Embryonic facial prominence (tissue), 1 donor: ENCODE measurements at regions not wholly inside any gene's neighbourhood (a gene's known extent, or its start where the extent isn't known, plus 50 kb on each side); places are given as distances from the start of the nearest gene placed in this dataset.

ENCODE experiments used
- DNase-seq: peaks from one replicate; pipeline ENCODE4 v3.0.0-alpha.2; 2016; ENCODE audit errors: extremely low spot score

DNA sequence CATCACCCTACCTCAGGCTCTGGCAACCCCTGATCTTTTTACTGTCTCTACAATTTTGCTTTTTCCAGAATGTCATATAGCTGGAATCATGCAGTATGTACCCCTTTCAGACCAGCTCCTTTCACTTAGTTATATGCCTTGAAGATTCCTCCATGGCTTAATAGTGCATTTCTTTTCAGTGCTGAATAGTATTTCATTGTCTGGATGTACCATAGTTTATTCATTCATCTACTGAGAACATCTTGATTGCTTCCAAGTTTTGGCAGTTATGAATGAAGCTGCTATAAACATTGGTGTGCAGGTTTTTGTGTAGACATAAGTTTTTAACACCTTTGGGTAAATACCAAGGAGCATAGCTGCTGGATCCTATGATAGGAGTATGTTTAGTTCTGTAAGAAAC lies 50.8 kb upstream of the ANP32A start:
- no peak for DNase-seq

DNA sequence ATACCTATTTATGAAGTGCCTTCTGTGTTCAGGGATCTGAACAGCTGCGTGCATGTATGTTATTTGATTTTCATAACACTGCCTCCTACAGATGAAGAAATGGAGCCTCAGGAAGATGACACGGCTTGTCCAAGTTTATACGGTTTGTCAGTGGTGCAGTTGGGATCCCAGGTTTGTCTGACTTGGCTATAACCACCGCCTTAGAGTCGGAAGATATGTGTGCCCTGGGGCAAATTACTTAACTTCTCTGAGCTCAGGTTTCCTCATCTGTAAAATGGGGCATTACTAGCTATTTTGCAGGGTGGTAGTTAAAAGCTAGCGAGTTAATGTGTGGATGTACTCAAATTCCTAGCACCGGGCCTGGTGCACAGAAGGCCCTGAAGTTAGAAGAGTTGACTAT lies 54.1 kb upstream of the ANP32A start:
- DNase-seq: no peak

DNA sequence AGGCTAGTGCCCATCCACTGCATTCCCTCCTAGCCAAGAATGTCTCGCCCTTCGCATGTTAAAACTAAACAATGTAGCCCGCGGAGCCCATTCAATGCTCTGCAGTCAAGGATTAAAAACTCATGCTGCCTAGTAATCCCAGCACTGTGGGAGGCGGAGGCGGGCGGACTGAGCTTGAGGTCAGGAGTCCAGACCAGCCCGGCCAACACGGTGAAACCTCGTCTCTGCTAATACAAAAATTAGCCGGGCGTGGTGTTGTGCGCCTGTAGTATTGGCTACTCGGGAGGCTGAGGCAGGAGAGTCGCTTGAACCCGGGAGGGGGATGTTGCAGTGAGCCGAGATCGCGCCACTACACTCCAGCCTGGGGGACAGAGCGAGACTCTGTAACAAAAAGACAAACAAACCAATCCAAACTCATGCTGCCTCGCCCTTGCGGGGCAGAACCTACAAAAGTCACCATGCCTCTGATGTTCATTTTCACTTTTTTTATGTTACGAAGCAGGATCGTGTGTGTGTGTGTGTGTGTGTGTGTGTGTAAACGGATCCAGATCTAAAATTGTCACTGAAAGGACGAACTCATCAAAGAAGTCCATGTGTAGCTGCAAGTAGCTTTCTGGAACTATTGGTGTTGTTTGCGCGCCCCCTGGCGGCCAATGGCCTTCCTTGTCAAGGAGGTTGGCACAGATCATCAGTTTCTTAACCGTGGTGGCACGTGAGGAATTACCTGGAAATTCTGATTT lies 54.8 kb upstream of the SPESP1 start:
- DNase-seq: peak; percentile 87

DNA sequence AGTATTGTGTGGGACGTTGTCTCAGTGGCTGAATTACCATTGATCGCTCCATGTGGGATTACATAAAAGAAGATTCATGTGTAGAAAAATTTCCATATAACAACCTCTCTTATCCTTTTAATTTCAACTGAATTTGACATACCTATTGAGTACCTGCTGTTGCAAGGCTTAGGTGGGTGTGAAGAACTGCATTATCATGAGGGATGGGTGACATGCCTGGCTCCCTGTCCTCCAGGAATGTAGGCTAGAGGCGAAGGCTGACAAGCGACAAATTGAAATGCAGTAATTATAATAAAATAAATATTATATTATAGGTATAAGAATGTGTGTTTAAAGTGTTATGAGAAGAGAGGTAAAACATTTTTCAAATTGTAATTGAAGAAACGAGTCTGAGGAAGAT lies 52.7 kb upstream of the SPESP1 start:
- no peak for DNase-seq

DNA sequence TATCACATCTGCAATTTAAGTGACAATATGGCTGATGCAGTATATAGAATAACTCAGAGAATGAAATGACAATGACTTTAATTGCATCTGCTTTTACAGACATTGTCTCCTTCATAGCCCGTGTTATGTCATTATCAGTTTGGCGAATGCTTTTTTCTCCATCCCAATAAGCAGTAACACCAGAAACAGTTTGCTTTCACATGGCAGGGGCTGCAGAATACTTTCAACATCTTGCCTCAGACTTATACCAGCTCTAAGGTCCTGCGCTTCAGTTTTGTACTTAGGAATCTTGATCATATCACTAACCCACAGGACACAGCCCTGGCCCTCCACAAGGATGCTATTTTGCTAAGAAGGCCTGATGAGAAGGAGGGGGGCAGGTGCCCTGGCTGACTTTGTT lies 49.9 kb upstream of the SPESP1 start:
- DNase-seq: no peak
